HepG2 (cell line): ENCODE measurements at regions not wholly inside any gene's neighbourhood (a gene's known extent, or its start where the extent isn't known, plus 50 kb on each side); places are given as distances from the start of the nearest gene placed in this dataset.
A peak's percentile ranks its signal among the peaks of the same experiment; 100 is the strongest.
"Not testable (repeated sequence)": the region's sequence is repeated elsewhere in the genome, so short reads cannot be mapped to it uniquely, and the experiment has no call there.

Experiments used
- ATAC-seq: fragments of 200-7000 bp; cut with Tn5 transposase; 3 replicates; pipeline ENCODE4 v1.9.1; 2020; ENCODE audit warnings: mild to moderate bottlenecking, moderate library complexity
- BruUV-seq: library from RNA; stranded (reverse); fragments of 400-500 nt; replicated peaks from 2 replicates; lab custom pipeline; 2021; lab: Mats Ljungman, UMichigan
- CTCF ChIA-PET: fragments of 300-600 bp; formaldehyde crosslinking; extraction: SDS; loops from one replicate; lab custom pipeline; 2021; ENCODE audit warnings: low total read pairs, inconsistent platforms, low intra/inter-chr PET ratio; lab: Yijun Ruan, JAX
- POLR2A ChIA-PET: fragments of 350-600 bp; sonication (Branson Sonifier 250); formaldehyde crosslinking; loops from one replicate; lab custom pipeline; 2020; ENCODE audit warnings: antibody characterized with exemption, inconsistent platforms; lab: Yijun Ruan, JAX
- DNase-seq: peaks from one replicate; pipeline ENCODE4 v3.0.0-alpha.2; 2015; ENCODE audit warnings: low spot score
- FAIRE-seq: peaks from 3 replicates; lab custom pipeline; 2011; peaks lifted over from hg19 to GRCh38; lab: Jason Lieb, UNC
- H2AFZ ChIP-seq: one replicate; pipeline ENCODE4 v1.6.1; 2011; ENCODE audit warnings: low read length, inconsistent platforms
- H3K27ac ChIP-seq: fragments of 300-600 bp; 3 replicates; pipeline ENCODE4 v1.8.0; 2011; ENCODE audit warnings: mixed run types, mild to moderate bottlenecking, mixed read lengths, low read length, inconsistent platforms; ENCODE audit not compliant: insufficient read depth; ENCODE audit errors: extremely low read length
- H3K27me3 ChIP-seq, 2 experiments: fragments of 200-600 bp in 1 of 2; 2 replicates in 1 of 2; 3 replicates in 1 of 2; pipeline versions ENCODE4 v1.6.0 to v1.8.0; 2011; ENCODE audit warnings: low read length in 2 of 2, mild to moderate bottlenecking in 2 of 2, moderate library complexity in 2 of 2, inconsistent platforms in 1 of 2; ENCODE audit not compliant: insufficient read depth in 2 of 2, control insufficient read depth in 1 of 2
- H3K36me3 ChIP-seq, 2 experiments: fragments of 200-600 bp in 1 of 2; replicated peaks in 1 of 2; 2 replicates in 1 of 2; 3 replicates in 1 of 2; pipeline versions ENCODE4 v1.5.1 to v1.8.0; 2011; ENCODE audit warnings: low read length in 2 of 2, inconsistent platforms in 1 of 2; ENCODE audit not compliant: insufficient read depth in 2 of 2, control insufficient read depth in 1 of 2
- H3K4me1 ChIP-seq: 2 replicates; pipeline ENCODE4 v1.5.1; 2012; ENCODE audit warnings: low read length, inconsistent platforms; ENCODE audit not compliant: insufficient read depth
- H3K4me2 ChIP-seq: 2 replicates; pipeline ENCODE4 v1.6.0; 2011; ENCODE audit warnings: low read depth, low read length, inconsistent platforms
- H3K4me3 ChIP-seq, 3 experiments: fragments of 200-600 bp in 1 of 3; sonication (generic), shearing (Covaris generic) in 1 of 3; replicated peaks in 1 of 3; 2 replicates each; pipeline ENCODE4 v1.5.1; 2011 to 2016; ENCODE audit warnings: low read length in 3 of 3, inconsistent platforms in 2 of 3, low read depth in 2 of 3, mild to moderate bottlenecking in 2 of 3, control low read depth in 1 of 3, mixed read lengths in 1 of 3; ENCODE audit not compliant: insufficient read depth in 1 of 3
- H3K79me2 ChIP-seq: one replicate; pipeline ENCODE4 v1.6.1; 2011; ENCODE audit warnings: low read length, inconsistent platforms; ENCODE audit not compliant: insufficient read depth
- H3K9ac ChIP-seq: 2 replicates; pipeline ENCODE4 v1.6.0; 2011; ENCODE audit warnings: mild to moderate bottlenecking, low read depth, low read length, inconsistent platforms; ENCODE audit not compliant: insufficient read depth
- H3K9me3 ChIP-seq: 2 replicates; pipeline ENCODE4 v1.5.1; 2012; ENCODE audit warnings: mild to moderate bottlenecking, low read length
- H4K20me1 ChIP-seq: 2 replicates; pipeline ENCODE4 v1.6.0; 2011; ENCODE audit warnings: inconsistent platforms, mild to moderate bottlenecking, low read length, moderate library complexity; ENCODE audit not compliant: insufficient read depth
- ARNT2 ChIP-seq: sonication (generic); formaldehyde crosslinking; IDR thresholded peaks from 2 replicates; pipeline ENCODE4 v1.8.0; 2022; ENCODE audit warnings: mild to moderate bottlenecking, low read depth, missing genetic modification reagents, moderate library complexity
- CTCF ChIP-seq: sonication (generic); formaldehyde crosslinking; IDR thresholded peaks from 2 replicates; pipeline ENCODE4 v1.5.0; 2020; ENCODE audit warnings: mild to moderate bottlenecking, missing genetic modification reagents, moderate library complexity
- KMT2A ChIP-seq: sonication (generic); formaldehyde crosslinking; IDR thresholded peaks from 2 replicates; pipeline ENCODE4 v1.4.0; 2020; ENCODE audit warnings: missing genetic modification reagents
- NPAS2 ChIP-seq: sonication (generic); formaldehyde crosslinking; IDR thresholded peaks from 2 replicates; pipeline ENCODE4 v1.8.0; 2022; ENCODE audit warnings: mild to moderate bottlenecking, missing genetic modification reagents, borderline replicate concordance
- PLRG1 ChIP-seq: fragments of 450-650 bp; conservative IDR thresholded peaks from 2 replicates; pipeline ENCODE4 v1.6.1; 2016
- STAG1 ChIP-seq: sonication (generic); formaldehyde crosslinking; IDR thresholded peaks from 2 replicates; pipeline ENCODE4 v1.4.0; 2020; ENCODE audit warnings: missing genetic modification reagents
- ZNF451 ChIP-seq: sonication (generic); formaldehyde crosslinking; IDR thresholded peaks from 2 replicates; pipeline ENCODE4 v1.5.0; 2020; ENCODE audit warnings: mild to moderate bottlenecking, missing genetic modification reagents
- ZNF576 ChIP-seq: sonication (generic); formaldehyde crosslinking; IDR thresholded peaks from 2 replicates; pipeline ENCODE4 v1.4.0; 2020; ENCODE audit warnings: mild to moderate bottlenecking, missing genetic modification reagents
- WGBS: methylation state at CpG from one replicate; pipeline ENCODE4 v1.1.6; 2017; ENCODE audit warnings: low lambda C conversion rate; 5-methylcytosine and 5-hydroxymethylcytosine counted together
- in situ Hi-C: cut with HindIII; loops from 2 replicates; pipeline ENCODE4 v1.10.0; 2017; ENCODE audit warnings: low pct_unique_long_range_greater_than_20kb; ENCODE audit not compliant: extremely low pct_ligation_motif_present
- intact Hi-C: fragments of 100-400 bp; cut with micrococcal nuclease; formaldehyde crosslinking; loops from one replicate; pipeline ENCODE4 v1.10.0; 2022; ENCODE audit not compliant: unreplicated experiment

- BruUV-seq, POLR2A ChIA-PET: not testable (repeated sequence)
These were observed 335.0 kb upstream of the DNAJC19 start for GRCh38 chr3:181324516-181324915.

DNA sequence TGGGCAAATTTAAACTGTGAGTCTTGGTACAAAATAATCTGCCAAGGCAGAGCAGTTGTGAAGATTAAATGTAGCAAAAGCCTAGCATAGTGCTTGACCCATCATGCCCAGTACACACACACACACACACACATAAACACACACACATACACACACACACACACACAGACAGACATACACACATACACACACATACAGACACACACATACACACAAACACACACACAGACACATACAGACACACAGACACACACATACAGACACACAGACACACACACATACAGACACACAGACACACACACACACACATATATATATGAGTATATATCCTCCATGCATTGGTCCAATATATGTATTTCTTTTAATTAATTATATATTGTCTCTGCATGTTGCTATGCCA lies 328.8 kb upstream of the DNAJC19 start:
- intact Hi-C loops (no loop called here), in situ Hi-C loops (no loop called here)
- no peak for TF ChIP-seq KMT2A (CRISPR knock-in tag)
- TF ChIP-seq ARNT2 (CRISPR knock-in tag): no peak
- no peak for TF ChIP-seq NPAS2 (CRISPR knock-in tag)
- no peak for TF ChIP-seq PLRG1
- no peak for TF ChIP-seq ZNF451 (CRISPR knock-in tag)
- no TSS peak for BruUV-seq
- no peak overlapping the region for H3K27ac ChIP-seq
- FAIRE-seq: no peak
- POLR2A ChIA-PET: no interaction called here
- H3K4me2 ChIP-seq: no peak overlapping the region
- no peak overlapping the region for H2AFZ ChIP-seq
- CTCF ChIA-PET: no interaction called here
- no peaks in the 10 kb centered on the region for H4K20me1 ChIP-seq
- H3K79me2 ChIP-seq: no peaks in the 10 kb centered on the region
- H3K9ac ChIP-seq: no peak overlapping the region
- DNase-seq: no peak
- no peaks in the 10 kb centered on the region for H3K9me3 ChIP-seq
- no peak for ATAC-seq
- H3K36me3 ChIP-seq: no peaks in the 10 kb centered on the region
- no peaks in the 10 kb centered on the region for H3K4me1 ChIP-seq
- no peaks in the 10 kb centered on the region for H3K27me3 ChIP-seq
- H3K4me3 ChIP-seq: no peak overlapping the region

More at GRCh38 chr3:181324516-181324915, 335.0 kb upstream of the DNAJC19 start:
- H2AFZ ChIP-seq, H3K36me3 ChIP-seq, DNase-seq, H3K4me3 ChIP-seq, H3K79me2 ChIP-seq, FAIRE-seq, H3K27ac ChIP-seq, H4K20me1 ChIP-seq, H3K27me3 ChIP-seq, intact Hi-C loops, ATAC-seq, H3K4me1 ChIP-seq, H3K4me2 ChIP-seq: not testable (repeated sequence)
- 58% methylated on average over 2 of the region's 5 CpGs for WGBS
- TF ChIP-seq CTCF (CRISPR knock-in tag) (peak; percentile 34), STAG1 (peak; percentile 29; the same call in 1 of the 2 replicates), ZNF576 (CRISPR knock-in tag) (peak; percentile 87; the same call in 1 of the 2 replicates)
- TF ChIP-seq, all 625 proteins: peak for 3; not testable (repeated sequence) for 622
- CTCF ChIA-PET, H3K9ac ChIP-seq, H3K9me3 ChIP-seq, in situ Hi-C loops: not testable (repeated sequence)
